Stimulated activated CD4-positive, alpha-beta T cell treated with anti-CD3 and anti-CD28 coated beads, Interleukin-2, amount 100 ng/mL, for 48 hours (primary cell): ENCODE measurements at regions not wholly inside any gene's neighbourhood (a gene's known extent, or its start where the extent isn't known, plus 50 kb on each side); places are given as distances from the start of the nearest gene placed in this dataset.

ENCODE experiments used
- DNase-seq, 2 donors: peaks; one replicate each; pipeline ENCODE4 v3.0.0-alpha.2; 2020

GRCh38 chrY:21295206-21295605, 215.9 kb upstream of the RBMY1B start:
- DNase-seq: no peak

- no peak for DNase-seq
These were observed 208.9 kb upstream of the RBMY1B start for GRCh38 chrY:21302278-21302677.

- DNase-seq: no peak
These were observed 195.8 kb upstream of the RBMY1B start for GRCh38 chrY:21315366-21315765.
